GM18498 (cell line): ENCODE measurements at regions not wholly inside any gene's neighbourhood (a gene's known extent, or its start where the extent isn't known, plus 50 kb on each side); places are given as distances from the start of the nearest gene placed in this dataset.
"Not testable (repeated sequence)": the region's sequence is repeated elsewhere in the genome, so short reads cannot be mapped to it uniquely, and the experiment has no call there.

ENCODE experiments used
- ATAC-seq: cut with Tn5 transposase; IDR thresholded peaks from one replicate; pipeline ENCODE4 v1.9.1; 2021; ENCODE audit warnings: mild to moderate bottlenecking, moderate library complexity; ENCODE audit not compliant: unreplicated experiment

DNA sequence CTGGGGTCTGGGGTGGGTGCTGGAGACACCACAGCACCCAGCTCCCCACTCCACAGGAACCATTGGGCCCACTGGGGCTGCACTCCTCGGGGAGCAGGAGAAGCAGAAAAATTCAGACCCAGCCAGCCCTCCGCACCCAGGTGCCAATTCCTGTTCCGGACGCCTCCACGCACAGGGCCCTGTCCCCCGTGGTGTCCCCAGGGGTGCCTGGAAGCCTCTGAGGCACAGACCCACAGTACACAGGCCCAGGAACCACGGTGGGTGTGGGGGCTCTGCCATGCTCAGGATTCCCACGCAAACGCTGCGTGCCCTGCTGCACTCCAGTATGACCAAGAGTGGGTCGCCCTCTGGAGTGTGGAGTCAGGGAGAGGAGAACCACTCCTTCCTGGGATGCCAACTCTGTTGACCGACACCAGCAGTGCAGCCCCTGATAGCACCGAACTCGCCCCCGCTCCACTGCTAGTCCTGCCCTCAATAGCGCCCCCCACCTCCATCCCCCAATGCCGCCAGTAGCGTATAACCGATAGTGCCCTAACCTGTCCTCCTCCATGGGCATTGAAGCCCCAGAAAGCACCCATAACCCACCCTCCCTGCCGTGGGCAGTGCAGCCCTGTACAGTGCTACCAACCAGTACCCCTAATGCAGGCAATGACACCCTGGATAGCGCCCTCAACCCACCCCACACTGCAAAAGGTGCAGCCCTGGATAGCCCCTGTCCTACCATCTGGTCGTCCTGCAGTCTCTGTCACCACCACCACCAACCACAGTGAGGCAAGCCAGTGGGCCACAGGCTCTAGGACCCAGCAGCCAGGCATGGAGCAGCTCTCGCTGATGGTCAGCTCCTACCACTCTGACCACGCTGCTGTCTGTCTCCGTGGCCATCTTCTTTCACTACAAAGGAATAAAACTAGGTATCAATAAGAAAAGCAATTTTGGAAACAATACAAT lies 2877.2 kb downstream of the RPIA start:
- ATAC-seq = not testable (repeated sequence)

DNA sequence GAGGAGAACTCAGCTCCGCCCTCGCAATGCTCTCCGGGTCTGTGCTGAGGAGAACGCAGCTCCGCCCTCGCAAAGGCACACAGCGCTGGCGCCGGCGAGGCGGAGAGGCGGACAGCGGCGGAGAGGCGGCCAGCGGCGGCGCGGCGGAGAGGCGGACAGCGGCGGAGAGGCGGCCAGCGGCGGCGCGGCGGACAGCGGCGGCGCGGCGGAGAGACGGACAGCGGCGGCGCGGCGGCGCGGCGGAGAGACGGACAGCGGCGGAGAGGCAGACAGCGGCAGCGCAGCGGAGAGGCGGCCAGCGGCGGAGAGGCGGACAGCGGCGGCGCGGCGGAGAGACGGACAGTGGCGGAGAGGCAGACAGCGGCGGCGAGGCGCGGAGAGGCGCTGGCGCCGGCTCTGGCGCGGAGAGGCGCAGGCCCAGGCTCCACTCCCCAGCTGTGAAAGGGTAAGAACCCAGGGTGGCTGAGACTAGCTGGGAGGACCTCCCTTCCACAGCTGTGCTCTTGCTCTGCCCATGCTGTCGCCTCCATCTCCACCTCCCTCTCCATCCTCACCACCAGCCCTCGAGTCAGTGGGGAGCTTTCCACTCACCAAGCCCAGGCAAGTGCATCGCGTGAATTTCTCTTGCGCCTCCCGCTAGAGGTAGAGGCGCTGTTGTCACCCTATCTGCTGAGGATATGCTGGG lies 2879.9 kb downstream of the RPIA start:
- not testable (repeated sequence) for ATAC-seq

DNA sequence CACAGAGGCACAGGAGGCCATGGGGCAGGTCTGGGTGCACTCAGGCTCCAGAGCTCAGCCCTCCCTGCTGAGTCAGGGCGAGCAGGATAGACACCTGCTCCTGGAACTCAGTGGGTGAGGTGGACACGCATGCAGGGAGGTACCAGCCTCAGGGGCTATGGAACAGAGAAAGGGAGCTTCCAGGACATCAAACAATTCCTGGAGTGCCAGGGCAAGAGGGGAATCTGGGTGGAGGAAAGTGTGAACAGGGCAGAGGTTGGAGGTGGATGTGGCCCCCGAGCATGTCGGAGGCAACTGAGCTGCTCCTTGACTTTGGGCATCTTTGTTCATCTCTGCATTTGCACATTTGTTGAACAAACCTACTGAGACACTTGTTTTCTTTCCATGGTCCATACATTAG lies 2881.5 kb downstream of the RPIA start:
- not testable (repeated sequence) for ATAC-seq

DNA sequence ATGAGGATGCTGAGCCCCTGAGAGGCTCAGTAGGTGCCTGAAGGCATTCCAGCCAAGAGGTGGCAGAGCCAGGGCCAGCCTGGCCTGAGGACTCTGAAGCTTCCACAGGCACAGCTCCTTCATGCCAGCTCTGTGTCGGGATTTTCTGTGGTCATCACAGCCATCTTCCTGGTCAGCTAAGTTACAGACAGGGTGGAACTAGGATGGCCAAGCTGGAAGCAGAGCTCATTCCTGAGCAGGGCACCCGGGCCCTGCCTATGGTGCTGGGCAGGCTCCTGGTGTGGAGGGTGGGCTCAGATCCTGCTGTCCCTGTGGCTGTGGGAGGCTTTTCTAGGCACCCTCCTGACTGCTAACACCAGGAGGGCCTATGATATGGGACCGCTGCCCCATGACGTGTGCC lies 2882.3 kb downstream of the RPIA start:
- ATAC-seq = not testable (repeated sequence)

DNA sequence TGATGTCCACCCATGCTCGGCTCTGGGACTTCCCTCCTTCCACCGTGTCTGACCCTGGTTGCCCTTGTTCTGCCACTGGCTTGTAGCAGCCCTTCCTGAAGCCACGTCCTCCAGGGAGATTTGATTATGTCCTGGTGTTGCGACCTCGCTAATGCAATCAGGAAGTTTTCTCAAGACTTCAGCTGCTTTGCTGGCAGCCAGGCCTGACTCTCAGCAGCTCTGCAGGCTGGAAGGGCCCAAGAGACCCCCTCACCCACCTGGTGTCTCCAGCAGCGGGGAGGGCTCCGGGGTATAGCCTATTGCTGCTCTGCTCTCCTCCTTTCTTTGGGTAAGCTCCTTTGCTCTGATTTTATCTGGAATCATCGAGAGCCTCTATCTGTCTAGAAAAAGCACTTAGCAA lies 2882.8 kb downstream of the RPIA start:
- not testable (repeated sequence) for ATAC-seq

- ATAC-seq = not testable (repeated sequence)
Observed at GRCh38 chr2:91575701-91576100, 2884.2 kb downstream of the RPIA start.

GRCh38 chr2:91577406-91577805 lies 2885.9 kb downstream of the RPIA start:
- ATAC-seq = not testable (repeated sequence)

GRCh38 chr2:91578678-91579077 lies 2887.2 kb downstream of the RPIA start:
- ATAC-seq = not testable (repeated sequence)

- not testable (repeated sequence) for ATAC-seq
Observed at GRCh38 chr2:91579555-91579954, 2888.1 kb downstream of the RPIA start.

DNA sequence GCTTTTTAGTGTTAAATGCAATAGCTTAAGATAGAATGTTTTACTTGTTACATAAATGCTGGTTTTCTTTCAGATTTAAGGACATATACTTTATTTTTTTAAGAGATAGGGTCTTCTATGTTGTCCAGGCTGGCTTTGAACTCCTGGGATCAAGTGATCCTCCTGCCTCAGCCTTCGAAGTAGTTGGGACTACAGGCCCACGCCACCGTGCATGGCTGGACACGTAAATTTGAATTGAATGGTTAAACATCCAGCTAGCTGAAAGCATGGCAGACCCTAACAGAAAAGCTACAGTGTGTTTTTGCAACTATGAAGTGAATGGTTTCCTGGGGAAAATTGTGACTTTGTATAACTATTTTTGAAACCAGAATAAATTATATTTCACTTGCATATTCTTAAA lies 2888.6 kb downstream of the RPIA start:
- ATAC-seq = not testable (repeated sequence)

- not testable (repeated sequence) for ATAC-seq
Observed at GRCh38 chr2:91587098-91587497, 2895.6 kb downstream of the RPIA start.

DNA sequence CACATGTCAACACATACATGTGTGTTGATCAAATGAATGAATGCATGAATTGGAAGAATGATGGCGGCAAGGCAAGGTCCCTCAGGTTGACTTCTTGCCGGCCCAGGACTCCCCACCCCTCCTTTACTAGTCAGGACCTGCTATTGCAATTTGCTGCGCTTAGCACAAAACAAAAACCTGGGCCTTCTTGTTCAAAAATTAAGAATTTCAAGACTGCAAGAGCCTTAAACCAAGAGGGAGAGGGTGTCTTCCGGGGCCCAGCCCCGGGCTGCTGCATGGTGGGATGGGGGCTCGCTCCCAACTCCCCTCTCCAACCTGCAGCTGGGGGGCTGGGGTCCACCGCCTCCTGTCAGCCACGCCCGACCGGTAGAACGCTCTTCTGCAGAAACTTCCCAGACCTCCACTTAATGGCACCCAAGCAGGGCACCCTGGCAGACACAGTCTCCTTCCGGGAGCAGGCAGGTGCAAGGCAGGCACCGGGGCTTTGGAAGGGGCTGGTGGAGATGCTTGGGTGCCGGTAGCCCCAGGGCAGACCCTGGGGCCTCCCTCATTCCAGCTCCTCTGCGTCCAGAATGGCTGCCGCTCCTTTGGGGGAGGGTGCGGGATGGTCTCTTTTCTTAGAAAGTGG lies 2896.5 kb downstream of the RPIA start:
- ATAC-seq = not testable (repeated sequence)

DNA sequence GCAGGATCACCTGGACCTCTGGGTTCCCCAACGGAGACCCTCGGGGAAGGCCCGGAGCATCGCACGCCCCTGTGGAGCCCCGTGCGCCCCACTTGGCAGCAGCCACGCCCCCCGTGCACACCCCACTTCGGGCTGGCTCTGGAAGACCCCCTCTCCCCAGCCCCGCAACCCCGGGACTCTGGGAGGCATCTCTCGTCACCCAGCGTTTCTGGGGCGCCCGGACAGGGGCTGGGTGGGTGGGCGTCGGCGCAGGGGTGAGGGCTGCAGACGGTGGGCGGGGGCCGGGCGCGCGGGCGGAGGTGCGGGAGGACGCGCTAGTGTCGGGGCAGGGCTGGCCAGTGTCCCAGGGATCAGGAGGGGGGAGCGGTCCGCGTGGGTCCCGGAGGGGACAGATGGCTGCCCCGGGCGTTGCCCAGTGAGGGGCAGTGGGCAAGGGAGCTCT lies 2897.3 kb downstream of the RPIA start:
- ATAC-seq = not testable (repeated sequence)

DNA sequence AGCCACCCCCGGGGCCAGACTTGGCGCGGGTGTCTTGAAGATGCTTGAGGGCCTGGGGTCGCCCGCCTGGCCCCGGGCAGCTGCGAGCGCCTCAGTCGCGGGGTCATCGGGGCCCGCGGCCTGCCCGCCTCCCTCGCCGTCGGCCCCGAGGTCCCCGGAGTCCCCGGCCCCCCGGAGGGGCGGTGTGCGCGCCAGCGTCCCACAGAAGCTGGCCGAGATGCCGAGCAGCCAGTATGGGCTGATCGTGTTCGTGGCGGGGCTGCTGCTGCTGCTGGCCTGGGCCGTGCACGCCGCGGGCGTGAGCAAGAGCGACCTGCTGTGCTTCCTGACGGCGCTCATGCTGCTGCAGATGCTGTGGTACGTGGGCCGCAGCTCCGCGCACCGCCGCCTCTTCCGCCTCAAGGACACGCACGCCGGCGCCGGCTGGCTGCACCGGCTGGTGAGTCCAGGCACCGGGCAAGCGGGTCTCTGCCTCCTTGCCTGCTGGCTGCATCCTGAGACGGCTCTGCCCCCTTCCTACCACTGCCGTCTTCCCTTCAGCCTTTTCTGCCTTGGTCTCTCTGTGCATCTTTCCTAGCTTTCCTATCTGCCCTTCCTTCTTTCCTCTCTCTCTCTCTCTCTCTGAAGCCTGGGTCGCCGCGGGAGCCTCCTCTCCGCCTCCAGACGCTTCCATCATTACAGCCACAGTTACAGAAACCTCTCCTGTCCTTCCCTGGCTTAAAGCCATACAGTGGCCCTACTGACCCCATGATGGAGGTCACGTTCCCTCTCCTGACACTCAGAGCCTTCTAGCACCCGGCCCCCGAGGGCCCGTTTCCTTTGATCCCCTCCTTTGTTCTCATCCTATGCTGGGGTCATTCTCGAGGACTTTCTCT lies 2898.2 kb downstream of the RPIA start:
- not testable (repeated sequence) for ATAC-seq

GRCh38 chr2:91590381-91590780 lies 2898.9 kb downstream of the RPIA start:
- ATAC-seq = not testable (repeated sequence)

DNA sequence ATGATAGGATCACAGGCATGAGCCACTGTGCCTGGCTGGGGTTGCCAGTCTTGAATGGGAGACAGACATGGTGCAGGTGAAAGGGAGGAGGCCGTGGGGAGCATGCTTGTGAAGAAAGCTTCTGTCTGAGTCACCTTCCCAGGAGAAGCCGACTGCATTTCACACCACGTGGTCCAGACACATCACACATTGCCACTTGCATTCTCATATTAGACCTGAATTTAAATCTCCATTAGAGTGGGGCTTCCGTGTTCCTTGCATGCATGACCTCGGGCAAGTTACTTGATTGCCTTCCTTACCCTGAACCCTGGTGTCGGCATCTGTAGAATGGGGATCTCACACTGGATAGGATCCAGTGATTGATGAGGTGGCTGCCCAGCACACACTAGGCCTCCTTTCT lies 2899.6 kb downstream of the RPIA start:
- ATAC-seq = not testable (repeated sequence)

DNA sequence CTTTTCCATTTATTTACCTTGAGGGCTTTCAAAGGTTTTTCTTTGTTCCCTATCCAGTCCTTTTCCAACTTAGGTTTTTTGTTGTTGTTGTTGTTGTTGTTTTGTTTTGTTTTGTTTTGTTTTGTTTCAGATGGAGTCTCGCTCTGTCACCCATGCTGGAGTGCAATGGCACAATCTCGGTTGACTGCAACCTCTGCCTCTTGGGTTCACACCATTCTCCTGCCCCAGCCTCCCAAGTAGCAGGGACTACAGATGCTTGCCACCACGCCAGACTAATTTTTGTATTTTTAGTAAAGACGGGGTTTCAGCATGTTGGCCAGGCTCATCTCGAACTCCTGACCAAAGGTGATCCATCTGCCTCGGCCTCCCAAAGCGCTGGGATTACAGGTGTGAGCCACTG lies 2906.0 kb downstream of the RPIA start:
- not testable (repeated sequence) for ATAC-seq

DNA sequence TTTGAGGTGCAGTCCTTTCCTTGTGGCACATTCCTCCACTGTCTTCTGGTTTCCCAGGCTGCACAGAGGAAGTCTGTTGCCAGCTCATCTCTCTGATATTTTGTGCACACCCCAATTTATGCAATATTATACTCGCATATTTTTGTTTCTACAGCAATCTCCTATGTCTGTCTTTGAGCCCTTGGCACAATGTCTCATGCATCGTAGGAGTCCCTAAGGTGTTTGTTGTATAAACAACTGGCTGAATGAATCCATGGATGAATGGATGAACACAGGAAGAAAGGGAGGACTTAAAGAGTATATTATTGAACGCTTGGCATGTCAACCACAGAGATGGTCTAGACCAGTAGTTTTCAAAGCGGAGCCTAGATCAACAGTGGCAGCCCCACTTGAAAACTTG lies 2907.0 kb downstream of the RPIA start:
- ATAC-seq = not testable (repeated sequence)

DNA sequence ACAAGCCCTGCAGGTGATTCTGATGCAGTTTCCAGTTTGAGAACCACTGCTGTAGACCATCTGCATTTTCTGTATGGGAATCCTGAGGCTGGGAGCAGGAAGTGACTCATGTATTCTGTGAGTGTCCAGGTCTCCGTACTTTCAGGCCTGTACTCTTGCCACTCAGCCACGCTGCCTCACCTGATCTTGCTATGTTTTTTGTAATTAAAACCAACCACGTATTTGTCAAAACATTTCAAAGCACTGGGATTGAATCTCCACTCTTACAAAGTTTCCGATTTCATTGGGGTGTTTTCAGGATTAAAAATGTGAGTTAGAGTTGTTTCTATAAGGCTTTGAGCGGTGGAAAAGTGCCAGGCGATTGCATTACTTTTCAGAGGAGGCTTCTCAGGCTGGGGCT lies 2907.5 kb downstream of the RPIA start:
- ATAC-seq = not testable (repeated sequence)

DNA sequence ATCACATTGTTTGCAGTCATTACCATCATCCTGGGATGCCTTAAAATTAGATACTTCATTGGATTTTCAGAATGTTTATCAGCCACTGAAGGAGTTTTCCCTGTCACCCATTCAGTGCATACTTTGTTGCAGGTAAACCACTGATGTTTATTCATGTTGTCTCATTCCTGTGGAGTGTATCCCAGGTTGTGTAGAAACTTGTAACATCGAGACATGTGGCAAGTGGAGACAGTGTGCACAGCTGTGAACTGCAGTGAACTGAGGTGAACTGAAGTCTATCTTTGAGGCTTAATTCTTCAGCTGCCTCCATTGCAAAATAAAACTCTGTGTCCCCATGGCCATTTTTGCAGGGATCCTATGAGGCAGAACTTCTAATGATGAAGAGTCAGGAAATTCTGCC lies 2911.4 kb downstream of the RPIA start:
- ATAC-seq = not testable (repeated sequence)
